ENCODE measurements at regions not wholly inside any gene's neighbourhood (a gene's known extent, or its start where the extent isn't known, plus 50 kb on each side); places are given as distances from the start of the nearest gene placed in this dataset.

- no peak overlapping the region for H3K4me3 ChIP-seq
- 85% methylated on average over 9 of the region's 9 CpGs for WGBS
- H3K27me3 ChIP-seq: no peaks in the 10 kb centered on the region
- no peak for DNase-seq (ENCODE audit: low spot score in 2 of 2)
- H3K4me1 ChIP-seq: peaks cover 5% of the 10 kb centered on the region
- no peaks in the 10 kb centered on the region for H3K9me3 ChIP-seq
- no peak overlapping the region for H3K27ac ChIP-seq
- H3K36me3 ChIP-seq: no peaks in the 10 kb centered on the region
- TF ChIP-seq POLR2AphosphoS5 (IDR thresholded peaks at IDR 0.05) (no peak), EP300 (IDR thresholded peaks at IDR 0.05) (no peak), CTCF (IDR thresholded peaks at IDR 0.05) (no peak), POLR2A (IDR thresholded peaks at IDR 0.05) (no peak)
Observed at GRCh38 chr12:131482686-131483085, 228.2 kb upstream of the SFSWAP start.

- no peak overlapping the region for H3K27ac ChIP-seq
- 69% methylated on average over 5 of the region's 5 CpGs for WGBS
Observed at GRCh38 chr12:131486451-131487230, 224.2 kb upstream of the SFSWAP start.

GRCh38 chr12:131487388-131488124 is 223.3 kb upstream of the SFSWAP start:
- H3K4me1 ChIP-seq: peaks cover 9% of the 10 kb centered on the region

More at GRCh38 chr12:131486451-131487230, 224.2 kb upstream of the SFSWAP start:
- no peaks in the 10 kb centered on the region for H3K27me3 ChIP-seq
- no peaks in the 10 kb centered on the region for H3K36me3 ChIP-seq
- DNase-seq (ENCODE audit: low spot score in 2 of 2): no peak
- H3K4me3 ChIP-seq: no peak overlapping the region
- H3K4me1 ChIP-seq: peaks cover 9% of the 10 kb centered on the region
- H3K9me3 ChIP-seq: no peaks in the 10 kb centered on the region
- TF ChIP-seq EP300 (IDR thresholded peaks at IDR 0.05): no peak
- TF ChIP-seq POLR2AphosphoS5 (IDR thresholded peaks at IDR 0.05): no peak
- TF ChIP-seq POLR2A (IDR thresholded peaks at IDR 0.05): no peak
- no peak for TF ChIP-seq CTCF (IDR thresholded peaks at IDR 0.05)

GRCh38 chr12:131489718-131490117 is 221.2 kb upstream of the SFSWAP start:
- no peaks in the 10 kb centered on the region for H3K27me3 ChIP-seq
- peak in 1 of 2 donors; percentile 69 for DNase-seq (ENCODE audit: low spot score in 2 of 2)
- no peak for TF ChIP-seq EP300 (IDR thresholded peaks at IDR 0.05)
- TF ChIP-seq POLR2A (IDR thresholded peaks at IDR 0.05): no peak
- no peak for TF ChIP-seq CTCF (IDR thresholded peaks at IDR 0.05)
- TF ChIP-seq POLR2AphosphoS5 (IDR thresholded peaks at IDR 0.05): no peak
- no peak overlapping the region for H3K4me3 ChIP-seq
- H3K27ac ChIP-seq: no peak overlapping the region
- H3K36me3 ChIP-seq: no peaks in the 10 kb centered on the region
- WGBS: 95% methylated on average over 3 of the region's 3 CpGs
- no peaks in the 10 kb centered on the region for H3K9me3 ChIP-seq
- peaks cover 9% of the 10 kb centered on the region for H3K4me1 ChIP-seq

More at GRCh38 chr12:131487388-131488124, 223.3 kb upstream of the SFSWAP start:
- Histone ChIP-seq H3K27me3 (no peaks in the 10 kb centered on the region), H3K4me3 (no peak overlapping the region), H3K27ac (no peak overlapping the region), H3K36me3 (no peaks in the 10 kb centered on the region), H3K9me3 (no peaks in the 10 kb centered on the region)
- WGBS: 38% methylated on average over 9 of the region's 9 CpGs
- no peak for DNase-seq (ENCODE audit: low spot score in 2 of 2)
- no peak for TF ChIP-seq POLR2A (IDR thresholded peaks at IDR 0.05)
- no peak for TF ChIP-seq CTCF (IDR thresholded peaks at IDR 0.05)
- no peak for TF ChIP-seq POLR2AphosphoS5 (IDR thresholded peaks at IDR 0.05)
- TF ChIP-seq EP300 (IDR thresholded peaks at IDR 0.05): no peak

- Histone ChIP-seq H3K27me3 (no peaks in the 10 kb centered on the region), H3K36me3 (no peaks in the 10 kb centered on the region), H3K9me3 (no peaks in the 10 kb centered on the region), H3K4me1 (peaks cover 13% of the 10 kb centered on the region), H3K4me3 (no peak overlapping the region), H3K27ac (no peak overlapping the region)
- WGBS: 100% methylated on average over 1 of the region's 1 CpG
- no peak for TF ChIP-seq POLR2A (IDR thresholded peaks at IDR 0.05)
- TF ChIP-seq POLR2AphosphoS5 (IDR thresholded peaks at IDR 0.05): no peak
- no peak for TF ChIP-seq CTCF (IDR thresholded peaks at IDR 0.05)
- no peak for DNase-seq (ENCODE audit: low spot score in 2 of 2)
Observed at GRCh38 chr12:131491155-131491554, 219.7 kb upstream of the SFSWAP start.

Data from suprapubic skin (tissue), 4 donors.